ENCODE measurements at regions not wholly inside any gene's neighbourhood (a gene's known extent, or its start where the extent isn't known, plus 50 kb on each side); places are given as distances from the start of the nearest gene placed in this dataset.

DNA sequence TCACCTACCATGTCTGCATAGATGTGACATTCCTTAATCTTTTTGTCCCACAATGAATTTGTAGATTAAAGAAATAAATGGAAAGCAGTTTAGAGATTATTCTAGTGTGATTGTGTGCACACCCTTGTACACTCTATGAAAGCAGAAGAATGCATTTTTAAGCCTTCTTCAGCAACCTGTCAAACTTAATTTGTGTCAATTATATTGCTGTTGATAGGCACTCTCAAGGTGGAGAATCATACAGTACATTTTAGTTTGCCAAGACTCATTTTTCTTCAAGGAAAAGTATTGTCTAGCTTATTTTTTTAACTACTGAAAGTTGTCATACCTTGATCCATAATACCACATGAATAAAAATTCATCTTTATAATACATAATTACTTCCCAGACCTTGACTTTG, 1898.9 kb downstream of the OLFM4 start:
- Histone ChIP-seq H3K27ac (no peak overlapping the region), H3K27me3 (no peaks in the 10 kb centered on the region), H3K9me3 (no peaks in the 10 kb centered on the region), H3K4me3 (no peak overlapping the region), H3K4me1 (no peaks in the 10 kb centered on the region), H3K36me3 (no peaks in the 10 kb centered on the region)
- no peak for DNase-seq
- ATAC-seq (ENCODE audit: low FRiP score in 2 of 2) = no peak
- no peak for TF ChIP-seq POLR2A (IDR thresholded peaks at IDR 0.05)
- TF ChIP-seq, protein P1, sequence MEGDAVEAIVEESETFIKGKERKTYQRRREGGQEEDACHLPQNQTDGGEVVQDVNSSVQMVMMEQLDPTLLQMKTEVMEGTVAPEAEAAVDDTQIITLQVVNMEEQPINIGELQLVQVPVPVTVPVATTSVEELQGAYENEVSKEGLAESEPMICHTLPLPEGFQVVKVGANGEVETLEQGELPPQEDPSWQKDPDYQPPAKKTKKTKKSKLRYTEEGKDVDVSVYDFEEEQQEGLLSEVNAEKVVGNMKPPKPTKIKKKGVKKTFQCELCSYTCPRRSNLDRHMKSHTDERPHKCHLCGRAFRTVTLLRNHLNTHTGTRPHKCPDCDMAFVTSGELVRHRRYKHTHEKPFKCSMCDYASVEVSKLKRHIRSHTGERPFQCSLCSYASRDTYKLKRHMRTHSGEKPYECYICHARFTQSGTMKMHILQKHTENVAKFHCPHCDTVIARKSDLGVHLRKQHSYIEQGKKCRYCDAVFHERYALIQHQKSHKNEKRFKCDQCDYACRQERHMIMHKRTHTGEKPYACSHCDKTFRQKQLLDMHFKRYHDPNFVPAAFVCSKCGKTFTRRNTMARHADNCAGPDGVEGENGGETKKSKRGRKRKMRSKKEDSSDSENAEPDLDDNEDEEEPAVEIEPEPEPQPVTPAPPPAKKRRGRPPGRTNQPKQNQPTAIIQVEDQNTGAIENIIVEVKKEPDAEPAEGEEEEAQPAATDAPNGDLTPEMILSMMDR (IDR thresholded peaks at IDR 0.05) = no peak
- no peak for TF ChIP-seq POLR2AphosphoS5 (IDR thresholded peaks at IDR 0.05)
- TF ChIP-seq EP300 (IDR thresholded peaks at IDR 0.05) = no peak

DNA sequence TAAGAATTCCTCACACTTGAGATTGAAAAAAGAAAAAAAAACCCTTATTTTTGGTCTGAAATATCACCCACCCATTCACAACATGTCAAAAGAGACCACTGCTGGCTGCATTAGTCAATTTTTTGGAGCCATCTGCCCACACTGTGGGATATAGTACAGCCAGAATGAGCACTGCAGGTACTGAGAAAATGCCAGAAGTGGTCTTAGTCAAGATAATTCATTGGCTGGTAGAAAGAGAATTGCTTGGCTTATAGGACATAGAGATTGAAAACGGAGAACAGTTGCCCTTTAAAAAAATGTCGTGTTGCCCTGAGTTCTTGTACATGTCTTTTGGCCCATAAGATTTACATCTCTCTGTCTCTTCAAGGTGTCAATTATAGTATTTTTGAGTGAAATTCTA, 1899.5 kb downstream of the OLFM4 start:
- Histone ChIP-seq H3K4me1 (no peaks in the 10 kb centered on the region), H3K4me3 (no peak overlapping the region), H3K36me3 (no peaks in the 10 kb centered on the region), H3K27ac (no peak overlapping the region), H3K27me3 (no peaks in the 10 kb centered on the region), H3K9me3 (no peaks in the 10 kb centered on the region)
- WGBS, 2 donors = 81 to 85% methylated on average over 2 of the region's 2 CpGs
- TF ChIP-seq EP300 (IDR thresholded peaks at IDR 0.05) (no peak), POLR2A (IDR thresholded peaks at IDR 0.05) (no peak), POLR2AphosphoS5 (IDR thresholded peaks at IDR 0.05) (no peak)
- TF ChIP-seq, protein P1 (IDR thresholded peaks at IDR 0.05) = no peak
- no peak for DNase-seq
- no peak for ATAC-seq (ENCODE audit: low FRiP score in 2 of 2)

DNA sequence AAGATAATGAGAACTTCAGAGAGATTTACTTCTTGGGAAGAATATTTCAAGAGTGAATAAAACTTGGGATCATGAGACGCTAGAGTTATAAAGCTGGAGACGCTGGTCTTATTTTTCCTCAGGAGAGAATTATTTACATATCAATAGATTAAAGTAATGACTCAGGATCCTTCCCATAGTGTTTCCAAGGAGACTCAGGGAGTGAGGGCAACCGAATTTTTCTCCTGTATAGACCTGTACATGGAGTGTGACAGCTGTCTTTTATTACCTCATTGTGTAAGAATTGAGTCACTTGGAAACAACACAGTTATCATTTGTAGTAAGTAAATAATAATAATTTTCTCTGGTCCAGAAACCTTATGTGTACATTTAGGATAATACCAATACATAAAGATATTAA, 1905.5 kb downstream of the OLFM4 start:
- 42 to 44% methylated on average over 3 of the region's 3 CpGs for WGBS, 2 donors
- TF ChIP-seq POLR2A (IDR thresholded peaks at IDR 0.05) = no peak
- TF ChIP-seq, protein P1 (IDR thresholded peaks at IDR 0.05) = no peak
- TF ChIP-seq EP300 (IDR thresholded peaks at IDR 0.05) = no peak
- no peak for TF ChIP-seq POLR2AphosphoS5 (IDR thresholded peaks at IDR 0.05)
- H3K4me3 ChIP-seq = no peak overlapping the region
- no peaks in the 10 kb centered on the region for H3K27me3 ChIP-seq
- no peak overlapping the region for H3K27ac ChIP-seq
- no peak for ATAC-seq (ENCODE audit: low FRiP score in 2 of 2)
- no peaks in the 10 kb centered on the region for H3K4me1 ChIP-seq
- DNase-seq = no peak
- H3K36me3 ChIP-seq = no peaks in the 10 kb centered on the region
- no peaks in the 10 kb centered on the region for H3K9me3 ChIP-seq

DNA sequence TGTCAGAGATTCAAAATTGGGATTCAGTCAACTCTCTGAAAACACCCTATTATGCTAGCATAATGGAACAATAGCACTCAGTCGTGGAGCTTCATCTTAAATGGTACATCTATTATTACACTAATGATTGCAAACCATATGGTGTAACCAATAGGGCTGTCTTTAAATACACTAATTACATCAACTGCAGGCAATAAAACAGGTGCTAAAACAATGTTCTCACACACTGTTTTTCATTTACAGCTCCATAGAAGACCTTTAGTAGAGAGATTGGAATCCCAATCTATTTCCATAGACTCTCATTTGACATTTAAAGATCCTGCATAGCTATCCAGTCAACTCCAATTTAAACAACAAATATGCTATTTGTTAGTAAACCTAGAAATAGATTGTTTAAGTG, 1917.4 kb downstream of the OLFM4 start:
- DNase-seq (no peak), ATAC-seq (ENCODE audit: low FRiP score in 2 of 2) (no peak)
- WGBS, 2 donors = 27 to 50% methylated on average over 1 of the region's 1 CpG
- no peak overlapping the region for H3K27ac ChIP-seq
- H3K36me3 ChIP-seq = no peaks in the 10 kb centered on the region
- no peak for TF ChIP-seq POLR2A (IDR thresholded peaks at IDR 0.05)
- no peak for TF ChIP-seq EP300 (IDR thresholded peaks at IDR 0.05)
- TF ChIP-seq, protein P1 (IDR thresholded peaks at IDR 0.05) = no peak
- no peak for TF ChIP-seq POLR2AphosphoS5 (IDR thresholded peaks at IDR 0.05)
- peaks cover 0 to 6% (median 0%) of the 10 kb centered on the region in 4 donors for H3K9me3 ChIP-seq
- no peaks in the 10 kb centered on the region for H3K27me3 ChIP-seq
- no peak overlapping the region for H3K4me3 ChIP-seq
- no peaks in the 10 kb centered on the region for H3K4me1 ChIP-seq

DNA sequence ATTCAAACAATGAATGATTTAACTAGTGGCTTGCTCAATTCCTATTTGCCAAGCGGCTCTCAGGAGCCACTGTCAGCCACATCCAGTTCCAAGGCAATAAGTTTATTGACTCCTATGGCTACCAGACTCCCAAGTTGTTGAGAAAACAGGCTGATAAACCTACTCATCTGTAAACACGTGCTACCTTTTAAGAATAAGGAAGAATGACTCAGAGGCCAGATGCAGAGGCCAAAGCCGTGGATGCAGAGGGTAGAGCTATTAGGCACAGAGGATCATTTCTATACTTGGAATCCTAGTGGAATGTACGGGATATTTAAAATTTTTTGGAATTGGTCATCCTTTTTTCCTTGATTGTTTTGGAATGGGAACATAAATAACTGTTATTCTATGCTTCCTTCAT, 1921.1 kb downstream of the OLFM4 start:
- no peak for DNase-seq
- no peak for ATAC-seq (ENCODE audit: low FRiP score in 2 of 2)
- WGBS, 2 donors = 53 to 55% methylated on average over 4 of the region's 4 CpGs
- Histone ChIP-seq H3K36me3 (no peaks in the 10 kb centered on the region), H3K9me3 (peaks cover 0 to 6% (median 0%) of the 10 kb centered on the region in 4 donors), H3K4me3 (no peak overlapping the region), H3K4me1 (no peaks in the 10 kb centered on the region), H3K27ac (no peak overlapping the region), H3K27me3 (no peaks in the 10 kb centered on the region)
- TF ChIP-seq POLR2AphosphoS5 (IDR thresholded peaks at IDR 0.05) = no peak
